H9 (cell line): ENCODE measurements at regions not wholly inside any gene's neighbourhood (a gene's known extent, or its start where the extent isn't known, plus 50 kb on each side); places are given as distances from the start of the nearest gene placed in this dataset.

Experiments
- DNase-seq: peaks from one replicate; pipeline ENCODE4 v3.0.0-alpha.2; 2017
- H2AFZ ChIP-seq: one replicate; pipeline ENCODE4 v1.6.1; 2013; ENCODE audit warnings: mild to moderate bottlenecking, low read length, control low read depth, moderate library complexity
- H2AK5ac ChIP-seq: 2 replicates; pipeline ENCODE4 v1.6.1; 2013; ENCODE audit warnings: low read length, control low read depth, mixed read lengths; ENCODE audit not compliant: insufficient read length
- H2BK120ac ChIP-seq: one replicate; pipeline ENCODE4 v1.6.1; 2013; ENCODE audit warnings: low read depth, mild to moderate bottlenecking, low read length, control low read depth, inconsistent platforms; ENCODE audit not compliant: poor library complexity, severe bottlenecking
- H2BK12ac ChIP-seq: 2 replicates; pipeline ENCODE4 v1.6.1; 2013; ENCODE audit warnings: low read length, control low read depth, mixed read lengths, low read depth; ENCODE audit not compliant: insufficient read length
- H2BK15ac ChIP-seq: 2 replicates; pipeline ENCODE4 v1.6.1; 2013; ENCODE audit warnings: low read depth, low read length, control low read depth
- H2BK20ac ChIP-seq: one replicate; pipeline ENCODE4 v1.6.1; 2013; ENCODE audit warnings: low read depth, mild to moderate bottlenecking, low read length, control low read depth, inconsistent platforms; ENCODE audit not compliant: poor library complexity, severe bottlenecking
- H2BK5ac ChIP-seq: 2 replicates; pipeline ENCODE4 v1.6.1; 2013; ENCODE audit warnings: low read length, control low read depth, mixed read lengths; ENCODE audit not compliant: insufficient read length
- H3K14ac ChIP-seq: 2 replicates; pipeline ENCODE4 v1.6.1; 2013; ENCODE audit warnings: low read length, control low read depth; ENCODE audit not compliant: insufficient read depth
- H3K18ac ChIP-seq: 2 replicates; pipeline ENCODE4 v1.6.1; 2013; ENCODE audit warnings: low read depth, mild to moderate bottlenecking, mixed read lengths, low read length, control low read depth; ENCODE audit not compliant: insufficient read length
- H3K23ac ChIP-seq: 2 replicates; pipeline ENCODE4 v1.6.1; 2013; ENCODE audit warnings: low read length, control low read depth, mixed read lengths, low read depth; ENCODE audit not compliant: insufficient read length
- H3K23me2 ChIP-seq: 2 replicates; pipeline ENCODE4 v1.6.1; 2013; ENCODE audit warnings: low read depth, mild to moderate bottlenecking, mixed read lengths, low read length, control low read depth; ENCODE audit not compliant: insufficient read length, poor library complexity, severe bottlenecking
- H3K27ac ChIP-seq: 2 replicates; pipeline ENCODE4 v1.5.1; 2013; ENCODE audit warnings: low read length, control low read depth, mixed read lengths, low read depth; ENCODE audit not compliant: insufficient read length
- H3K27me3 ChIP-seq: 2 replicates; pipeline ENCODE4 v1.6.1; 2013; ENCODE audit warnings: low read length, control low read depth, inconsistent platforms; ENCODE audit not compliant: insufficient read depth
- H3K4ac ChIP-seq: 2 replicates; pipeline ENCODE4 v1.6.1; 2013; ENCODE audit warnings: low read depth, mild to moderate bottlenecking, control low read depth, inconsistent platforms, low read length, moderate library complexity
- H3K4me1 ChIP-seq: 2 replicates; pipeline ENCODE4 v1.6.1; 2013; ENCODE audit warnings: low read length, control low read depth, inconsistent platforms; ENCODE audit not compliant: insufficient read depth
- H3K4me2 ChIP-seq: 2 replicates; pipeline ENCODE4 v1.6.1; 2013; ENCODE audit warnings: low read length, control low read depth, mixed read lengths; ENCODE audit not compliant: insufficient read length, insufficient read depth
- H3K56ac ChIP-seq: 2 replicates; pipeline ENCODE4 v1.6.1; 2013; ENCODE audit warnings: low read depth, mild to moderate bottlenecking, mixed read lengths, low read length, control low read depth; ENCODE audit not compliant: insufficient read length
- H3K79me1 ChIP-seq: 2 replicates; pipeline ENCODE4 v1.6.1; 2013; ENCODE audit warnings: low read depth, mild to moderate bottlenecking, moderate library complexity, low read length, control low read depth, inconsistent platforms; ENCODE audit not compliant: insufficient read depth, poor library complexity, severe bottlenecking
- H3K79me2 ChIP-seq: 2 replicates; pipeline ENCODE4 v1.6.1; 2013; ENCODE audit warnings: low read length, control low read depth, inconsistent platforms; ENCODE audit not compliant: insufficient read depth
- H3K9ac ChIP-seq: 2 replicates; pipeline ENCODE4 v1.6.1; 2013; ENCODE audit warnings: low read length, control low read depth, mixed read lengths; ENCODE audit not compliant: insufficient read length; ENCODE audit errors: extremely low read depth
- H3K9me3 ChIP-seq: one replicate; pipeline ENCODE4 v1.6.1; 2013; ENCODE audit warnings: low read depth, low read length, inconsistent platforms; ENCODE audit not compliant: control insufficient read depth
- H3T11ph ChIP-seq: one replicate; pipeline ENCODE4 v1.6.1; 2013; ENCODE audit warnings: mild to moderate bottlenecking, low read length, control low read depth, inconsistent platforms
- H4K20me1 ChIP-seq: one replicate; pipeline ENCODE4 v1.6.1; 2013; ENCODE audit not compliant: control insufficient read depth, insufficient read length, insufficient read depth
- H4K5ac ChIP-seq: 2 replicates; pipeline ENCODE4 v1.6.1; 2013; ENCODE audit warnings: low read depth, mild to moderate bottlenecking, mixed read lengths, low read length, control low read depth; ENCODE audit not compliant: insufficient read length
- H4K8ac ChIP-seq: replicated peaks from 2 replicates; pipeline ENCODE4 v1.6.1; 2013; ENCODE audit warnings: low read length, control low read depth, mixed read lengths, low read depth; ENCODE audit not compliant: insufficient read length
- H4K91ac ChIP-seq: 2 replicates; pipeline ENCODE4 v1.6.1; 2013; ENCODE audit warnings: low read depth, mild to moderate bottlenecking, moderate library complexity, mixed read lengths, low read length, control low read depth; ENCODE audit not compliant: insufficient read length
- H3K27ac Mint-ChIP-seq, 3 experiments: 2 replicates in 2 of 3; 3 replicates in 1 of 3; pipeline ENCODE4 v1.8.0; 2020 to 2021; ENCODE audit warnings: mixed read lengths in 3 of 3, mild to moderate bottlenecking in 1 of 3, moderate library complexity in 1 of 3
- H3K27me3 Mint-ChIP-seq: 2 replicates; pipeline ENCODE4 v1.8.0; 2021; ENCODE audit warnings: low read depth, mild to moderate bottlenecking, moderate library complexity, mixed read lengths
- H3K36me3 Mint-ChIP-seq, 3 experiments: 2 replicates in 2 of 3; 3 replicates in 1 of 3; pipeline ENCODE4 v1.8.0; 2020 to 2021; ENCODE audit warnings: low read depth in 3 of 3, mixed read lengths in 3 of 3; ENCODE audit not compliant: insufficient read depth in 1 of 3
- H3K4me1 Mint-ChIP-seq, 2 experiments: 2 replicates each; pipeline ENCODE4 v1.8.0; 2020; ENCODE audit warnings: mixed read lengths in 2 of 2
- H3K4me3 Mint-ChIP-seq, 2 experiments: 2 replicates in 1 of 2; 3 replicates in 1 of 2; pipeline ENCODE4 v1.8.0; 2020 to 2021; ENCODE audit warnings: mild to moderate bottlenecking in 2 of 2, mixed read lengths in 2 of 2, moderate library complexity in 1 of 2
- H3K9me3 Mint-ChIP-seq, 2 experiments: 2 replicates in 1 of 2; 3 replicates in 1 of 2; pipeline ENCODE4 v1.8.0; 2020; ENCODE audit warnings: mild to moderate bottlenecking in 2 of 2, mixed read lengths in 2 of 2, moderate library complexity in 1 of 2
- CTCF ChIP-seq: fragments of 200-600 bp; sonication (generic); conservative IDR thresholded peaks from 3 replicates; pipeline ENCODE4 v1.8.0; 2021; ENCODE audit warnings: antibody characterized with exemption, mild to moderate bottlenecking
- WGBS: extraction: QIAGEN DNeasy Blood & Tissue Kit; methylation state at CpG from one replicate; pipeline ENCODE4 v1.1.7; 2013; ENCODE audit warnings: missing lambda C conversion rate, low lambda C conversion rate, mixed read lengths; ENCODE audit not compliant: insufficient read length; ENCODE audit errors: extremely low coverage; 5-methylcytosine and 5-hydroxymethylcytosine counted together

GRCh38 chr20:23147964-23148730 is 62.0 kb upstream of the CD93 start:
- Histone ChIP-seq H4K20me1 (no peaks in the 10 kb centered on the region), H3K9me3 (no peaks in the 10 kb centered on the region), H3K4ac (no peak overlapping the region), H3K4me2 (no peak overlapping the region), H3K14ac (no peak overlapping the region), H2BK12ac (no peak overlapping the region), H3K27ac (no peak overlapping the region), H3K4me1 (no peaks in the 10 kb centered on the region), H3K23me2 (no peaks in the 10 kb centered on the region), H3K9ac (no peak overlapping the region), H3T11ph (no peak overlapping the region), H2BK5ac (no peak overlapping the region), H4K8ac (no peak overlapping the region), H2BK20ac (no peak overlapping the region), H2AFZ (no peak overlapping the region), H4K91ac (no peak overlapping the region), H3K56ac (no peak overlapping the region), H4K5ac (no peak overlapping the region), H3K79me1 (no peaks in the 10 kb centered on the region), H2BK15ac (no peak overlapping the region), H3K18ac (no peak overlapping the region), H3K79me2 (no peaks in the 10 kb centered on the region), H2BK120ac (no peak overlapping the region), H2AK5ac (no peak overlapping the region), H3K23ac (no peak overlapping the region), H3K27me3 (no peaks in the 10 kb centered on the region)
- Mint-ChIP-seq H3K36me3 (peaks cover 0 to 7% (median 2%) of the 10 kb centered on the region in 3 experiments; a peak in 3 of 7 replicates), H3K27ac (no peak overlapping the region), H3K9me3 (peaks cover 6 to 7% of the 10 kb centered on the region in 2 experiments; a peak in 4 of 5 replicates), H3K27me3 (peaks cover 4% of the 10 kb centered on the region), H3K4me1 (peaks cover 11 to 17% of the 10 kb centered on the region in 2 experiments), H3K4me3 (no peak overlapping the region)
- DNase-seq: no peak
- no peak for TF ChIP-seq CTCF
- no CpG with 5 or more reads among the region's 9 CpGs for WGBS
